Muscle of arm (tissue), 1 donor: ENCODE measurements at regions not wholly inside any gene's neighbourhood (a gene's known extent, or its start where the extent isn't known, plus 50 kb on each side); places are given as distances from the start of the nearest gene placed in this dataset.
"Not testable (repeated sequence)": the region's sequence is repeated elsewhere in the genome, so short reads cannot be mapped to it uniquely, and the experiment has no call there.

ENCODE experiments used
- DNase-seq: peaks from one replicate; pipeline ENCODE4 v3.0.0-alpha.2; 2013

GRCh38 chr11:90448256-90448655 lies 225.4 kb upstream of the CHORDC1 start:
- no peak for DNase-seq

GRCh38 chr11:90447618-90448017 lies 224.8 kb upstream of the CHORDC1 start:
- no peak for DNase-seq

- no peak for DNase-seq
Measured at GRCh38 chr11:90446207-90446606, 223.4 kb upstream of the CHORDC1 start.

GRCh38 chr11:90438069-90438468 lies 215.2 kb upstream of the CHORDC1 start:
- DNase-seq: no peak

- DNase-seq: no peak
Measured at GRCh38 chr11:90434858-90435257, 212.0 kb upstream of the CHORDC1 start.

GRCh38 chr11:90428836-90429235 lies 206.0 kb upstream of the CHORDC1 start:
- no peak for DNase-seq

- DNase-seq: no peak
Measured at GRCh38 chr11:90426442-90426841, 203.6 kb upstream of the CHORDC1 start.

- no peak for DNase-seq
Measured at GRCh38 chr11:90423378-90423777, 200.5 kb upstream of the CHORDC1 start.

- DNase-seq: not testable (repeated sequence)
Measured at GRCh38 chr11:90422787-90423186, 199.9 kb upstream of the CHORDC1 start.

GRCh38 chr11:90414221-90414620 lies 191.4 kb upstream of the CHORDC1 start:
- no peak for DNase-seq

- DNase-seq: no peak
Measured at GRCh38 chr11:90407350-90407749, 184.5 kb upstream of the CHORDC1 start.

GRCh38 chr11:90392692-90393091 lies 169.8 kb upstream of the CHORDC1 start:
- no peak for DNase-seq

- no peak for DNase-seq
Measured at GRCh38 chr11:90391756-90392155, 168.9 kb upstream of the CHORDC1 start.

- DNase-seq: no peak
Measured at GRCh38 chr11:90380206-90380605, 157.4 kb upstream of the CHORDC1 start.

- DNase-seq: no peak
Measured at GRCh38 chr11:90373971-90374370, 151.1 kb upstream of the CHORDC1 start.

- DNase-seq: no peak
Measured at GRCh38 chr11:90364527-90364926, 141.7 kb upstream of the CHORDC1 start.

- no peak for DNase-seq
Measured at GRCh38 chr11:90363739-90364138, 140.9 kb upstream of the CHORDC1 start.

- no peak for DNase-seq
Measured at GRCh38 chr11:90355200-90355599, 132.4 kb upstream of the CHORDC1 start.

GRCh38 chr11:90349731-90350130 lies 126.9 kb upstream of the CHORDC1 start:
- DNase-seq: no peak

GRCh38 chr11:90344546-90344945 lies 121.7 kb upstream of the CHORDC1 start:
- no peak for DNase-seq

- no peak for DNase-seq
Measured at GRCh38 chr11:90343673-90344072, 120.8 kb upstream of the CHORDC1 start.

- DNase-seq: no peak
Measured at GRCh38 chr11:90341986-90342385, 119.1 kb upstream of the CHORDC1 start.

GRCh38 chr11:90332415-90332814 lies 109.6 kb upstream of the CHORDC1 start:
- no peak for DNase-seq

GRCh38 chr11:90330632-90331031 lies 107.8 kb upstream of the CHORDC1 start:
- no peak for DNase-seq

GRCh38 chr11:90329043-90329442 lies 106.2 kb upstream of the CHORDC1 start:
- no peak for DNase-seq
